HG02798 (cell line): ENCODE measurements at regions not wholly inside any gene's neighbourhood (a gene's known extent, or its start where the extent isn't known, plus 50 kb on each side); places are given as distances from the start of the nearest gene placed in this dataset.

Experiments used
- ATAC-seq: cut with Tn5 transposase; IDR thresholded peaks from one replicate; pipeline ENCODE4 v1.9.1; 2021; ENCODE audit warnings: mild to moderate bottlenecking; ENCODE audit not compliant: unreplicated experiment, poor library complexity

DNA sequence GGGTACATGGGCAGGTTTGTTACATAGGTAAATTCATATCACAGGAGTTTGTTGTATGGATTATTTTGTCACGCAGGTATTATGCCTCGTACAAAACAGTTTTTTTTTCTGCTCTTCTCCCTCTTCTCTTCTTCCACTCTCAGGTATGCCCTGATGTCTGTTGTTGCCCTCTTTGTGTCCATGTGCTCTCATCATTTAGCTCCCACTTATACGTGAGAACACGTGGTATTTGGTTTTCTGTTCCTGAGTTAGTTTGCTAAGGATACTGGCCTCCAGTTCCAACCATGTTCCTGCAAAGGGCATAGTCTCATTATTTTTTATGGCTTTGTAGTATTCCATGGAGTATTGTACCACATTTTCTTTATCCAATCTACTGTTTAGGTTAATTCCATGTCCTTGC lies 65.7 kb downstream of the UNC5CL start:
- ATAC-seq: no peak

- ATAC-seq: no peak
Observed at GRCh38 chr6:40972814-40973213, 66.2 kb downstream of the UNC5CL start.

- no peak for ATAC-seq
Observed at GRCh38 chr6:40972190-40972589, 66.8 kb downstream of the UNC5CL start.

DNA sequence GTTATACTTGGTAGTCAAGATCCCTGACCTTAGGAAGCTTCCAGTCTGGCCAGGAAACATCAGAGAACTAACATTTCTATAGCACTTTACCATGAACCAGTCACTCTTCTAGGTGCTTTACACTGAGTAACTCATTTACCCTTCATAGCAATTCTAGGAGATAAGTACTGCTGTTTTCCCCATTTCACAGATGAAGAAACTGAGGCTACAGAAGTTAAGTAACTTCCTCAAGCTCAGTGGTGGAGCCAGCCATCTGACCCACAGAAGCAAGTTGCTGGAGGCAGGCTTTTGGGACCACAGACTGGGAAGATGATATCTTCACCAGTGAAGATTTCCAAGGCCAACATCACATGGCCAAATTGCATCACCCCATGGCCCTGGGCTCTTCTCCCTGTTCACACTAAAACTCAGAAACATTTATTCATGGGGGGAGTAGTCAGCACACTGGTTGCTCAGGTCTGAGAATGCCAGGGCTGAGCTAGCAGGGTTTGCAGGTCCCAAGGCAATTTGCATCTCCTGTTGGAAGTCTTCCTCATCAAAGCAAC lies 70.3 kb downstream of the UNC5CL start:
- ATAC-seq: no peak

DNA sequence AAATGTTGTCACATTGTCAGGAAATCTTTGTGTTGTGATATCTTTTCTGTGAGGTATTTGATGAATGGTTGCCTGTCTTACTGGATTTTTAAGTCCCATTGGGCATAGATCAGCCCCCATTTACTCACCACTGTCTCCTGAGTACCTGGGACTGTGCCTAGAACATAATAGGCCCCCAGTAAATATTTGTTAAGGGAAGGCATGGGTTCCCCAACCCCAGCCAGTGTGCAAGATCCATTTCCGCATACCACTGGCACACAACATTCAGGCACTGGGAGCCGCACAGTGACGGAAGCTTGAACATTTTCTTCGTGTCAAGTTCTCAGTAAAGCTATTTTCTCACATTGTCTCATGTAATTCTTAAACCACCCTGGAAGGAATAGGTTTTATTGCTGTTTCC lies 72.2 kb downstream of the UNC5CL start:
- ATAC-seq: no peak

DNA sequence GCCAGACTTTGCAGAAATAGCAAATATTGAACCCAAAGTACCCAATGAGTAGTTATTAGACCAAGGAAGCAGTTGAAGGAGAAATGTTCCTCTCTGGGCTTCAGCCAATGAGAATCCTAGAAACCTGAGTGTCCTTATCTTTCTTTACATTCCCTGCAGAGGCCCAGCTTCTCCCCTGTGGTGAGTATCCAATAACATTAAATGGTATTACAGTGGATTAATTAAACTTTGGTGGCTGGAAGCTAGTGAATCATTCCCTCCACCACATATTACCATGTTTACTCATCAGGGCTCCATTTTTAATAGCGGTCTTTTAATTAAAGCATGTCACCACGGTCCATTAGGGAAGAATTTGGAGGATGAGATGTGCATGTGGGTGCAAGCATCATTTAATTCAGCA lies 74.0 kb downstream of the UNC5CL start:
- no peak for ATAC-seq

DNA sequence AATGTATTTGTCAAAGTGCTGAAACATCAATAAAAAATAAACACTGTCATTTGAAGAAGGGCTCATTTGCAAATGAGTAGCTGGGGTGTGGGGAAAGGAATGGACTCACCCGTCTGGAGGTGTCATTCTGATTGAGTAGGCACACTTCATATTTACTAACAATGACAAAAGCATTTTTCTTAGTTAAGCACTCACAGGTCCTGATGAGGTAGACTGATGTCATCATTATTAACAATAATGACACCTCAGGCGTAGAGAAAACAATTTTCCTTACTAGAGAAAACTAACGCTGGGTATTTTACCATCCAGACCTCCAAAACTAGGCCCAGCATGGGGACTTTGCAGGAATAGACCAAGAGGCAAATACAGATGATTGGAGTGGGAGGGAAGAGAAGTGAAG lies 76.0 kb downstream of the UNC5CL start:
- no peak for ATAC-seq

DNA sequence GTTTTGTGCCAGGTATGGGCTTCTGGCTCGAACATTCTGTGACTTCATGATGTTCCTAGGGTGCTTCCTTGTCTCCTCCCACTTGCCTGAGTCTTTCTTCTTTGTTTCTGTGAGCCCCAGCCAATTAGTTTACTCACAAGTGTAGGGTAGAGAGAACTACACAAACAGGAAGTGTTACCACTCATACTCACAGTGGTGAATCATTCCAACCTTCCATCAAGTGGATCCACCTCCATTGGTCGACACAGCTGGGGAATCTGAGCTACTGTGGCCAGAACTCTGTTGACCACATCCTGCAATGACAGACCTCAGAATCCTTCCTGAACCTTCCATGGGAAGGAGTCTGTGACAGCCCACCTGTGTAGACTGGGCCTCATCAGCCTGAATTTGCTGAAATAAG lies 76.8 kb downstream of the UNC5CL start:
- ATAC-seq: no peak

GRCh38 chr6:40961831-40962230 lies 77.2 kb downstream of the UNC5CL start:
- ATAC-seq: no peak

DNA sequence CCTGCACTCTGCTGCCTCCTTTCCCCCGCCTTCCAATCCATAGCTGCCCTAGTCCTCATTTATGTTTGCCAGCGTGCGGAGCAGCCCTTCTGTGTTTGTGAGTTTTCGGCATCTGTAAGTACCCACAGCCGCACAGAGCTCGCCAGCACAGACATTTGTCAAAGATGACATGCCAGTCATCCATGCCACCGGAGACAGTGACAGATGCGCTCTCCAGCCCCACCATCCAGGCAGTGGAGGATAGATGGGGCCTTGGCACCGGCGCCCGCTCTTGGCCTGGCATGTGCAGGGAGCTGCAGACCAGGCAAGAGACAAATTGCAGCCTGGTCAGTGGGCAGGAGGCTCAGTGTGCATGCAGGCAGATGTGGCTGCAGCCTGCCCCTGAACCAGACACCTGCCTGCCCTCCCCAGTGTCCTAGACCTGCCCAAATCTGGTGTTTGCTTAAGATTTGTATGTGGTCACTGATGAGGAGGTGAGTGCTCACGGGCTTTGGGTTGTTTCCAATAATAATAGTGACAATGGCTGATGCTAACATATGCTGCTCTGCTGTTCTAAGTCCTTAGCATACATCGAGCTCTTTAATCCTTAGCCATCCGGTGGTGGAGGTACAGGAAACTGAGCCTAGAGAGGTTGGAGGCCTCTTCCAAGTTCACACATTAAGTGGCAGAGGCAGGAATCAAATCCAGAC lies 78.1 kb downstream of the UNC5CL start:
- ATAC-seq: no peak

GRCh38 chr6:40959781-40960327 lies 79.2 kb downstream of the UNC5CL start:
- no peak for ATAC-seq

GRCh38 chr6:40958738-40959137 lies 80.3 kb downstream of the UNC5CL start:
- no peak for ATAC-seq

- no peak for ATAC-seq
Observed at GRCh38 chr6:40957616-40958492, 81.2 kb downstream of the UNC5CL start.

- ATAC-seq: no peak
Observed at GRCh38 chr6:40956936-40957335, 82.1 kb downstream of the UNC5CL start.

DNA sequence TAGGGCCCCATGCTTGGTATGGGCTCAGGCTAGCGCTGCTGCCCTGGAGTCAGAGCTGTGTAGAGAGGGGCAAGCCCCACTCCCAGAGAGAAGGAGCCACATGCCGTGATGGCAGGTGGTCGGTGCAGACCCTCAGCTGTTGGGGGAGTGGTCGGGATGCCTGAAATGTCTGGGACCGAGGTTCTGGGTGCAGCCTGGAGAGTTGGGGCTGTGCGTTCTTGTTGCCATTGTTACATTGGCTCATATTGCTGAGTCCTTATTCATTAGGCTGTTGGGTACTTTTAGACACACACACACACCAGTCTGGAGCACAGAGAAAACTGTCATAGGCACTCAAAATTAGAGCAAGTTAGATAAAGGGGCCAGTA lies 83.9 kb downstream of the UNC5CL start:
- ATAC-seq: no peak

- no peak for ATAC-seq
Observed at GRCh38 chr6:40954446-40955177, 84.4 kb downstream of the UNC5CL start.

DNA sequence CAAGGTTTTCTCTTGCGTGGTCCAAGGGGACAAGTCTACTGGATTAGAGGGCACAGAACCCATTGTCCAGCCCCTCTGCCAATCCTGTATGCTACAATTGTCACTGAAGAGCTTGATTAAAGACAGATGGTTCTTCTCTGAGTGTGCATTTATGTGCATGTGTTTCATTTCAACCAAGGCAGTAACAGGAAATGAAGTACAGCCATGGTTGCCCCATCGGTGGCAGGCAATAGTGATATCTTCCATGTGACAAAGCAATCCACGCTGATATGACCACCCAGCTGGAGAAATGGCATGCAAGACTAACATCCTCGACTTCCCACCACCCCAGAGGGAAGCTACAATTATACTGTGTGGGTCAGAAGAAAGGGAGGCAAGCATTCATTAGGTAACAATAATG lies 85.5 kb downstream of the UNC5CL start:
- no peak for ATAC-seq

GRCh38 chr6:40950986-40951698 lies 87.9 kb downstream of the UNC5CL start:
- ATAC-seq: no peak

DNA sequence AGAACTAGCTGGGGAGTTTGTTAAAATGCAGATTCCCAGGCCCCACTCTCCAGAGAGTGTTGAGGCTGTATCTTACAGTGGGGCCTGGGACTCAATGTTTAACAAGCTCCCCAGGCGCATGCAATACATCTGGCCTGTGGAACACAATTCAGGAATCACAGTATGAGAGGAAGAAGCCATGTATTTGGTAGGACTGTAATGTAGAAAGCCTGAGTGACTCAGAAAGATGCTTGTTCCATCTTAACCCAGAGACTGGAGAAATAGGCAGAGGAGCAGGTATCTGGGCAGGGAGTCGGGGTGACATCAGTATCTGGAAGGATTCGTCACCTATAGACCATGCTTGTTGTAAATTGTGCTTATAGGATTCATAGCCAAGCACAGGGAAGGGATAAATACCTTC lies 90.5 kb downstream of the UNC5CL start:
- ATAC-seq: no peak
